H9 (cell line): ENCODE measurements at regions not wholly inside any gene's neighbourhood (a gene's known extent, or its start where the extent isn't known, plus 50 kb on each side); places are given as distances from the start of the nearest gene placed in this dataset.

Experiments
- DNase-seq: peaks from one replicate; pipeline ENCODE4 v3.0.0-alpha.2; 2017
- H2AFZ ChIP-seq: one replicate; pipeline ENCODE4 v1.6.1; 2013; ENCODE audit warnings: mild to moderate bottlenecking, low read length, control low read depth, moderate library complexity
- H2AK5ac ChIP-seq: 2 replicates; pipeline ENCODE4 v1.6.1; 2013; ENCODE audit warnings: low read length, control low read depth, mixed read lengths; ENCODE audit not compliant: insufficient read length
- H2BK120ac ChIP-seq: one replicate; pipeline ENCODE4 v1.6.1; 2013; ENCODE audit warnings: low read depth, mild to moderate bottlenecking, low read length, control low read depth, inconsistent platforms; ENCODE audit not compliant: poor library complexity, severe bottlenecking
- H2BK12ac ChIP-seq: 2 replicates; pipeline ENCODE4 v1.6.1; 2013; ENCODE audit warnings: low read length, control low read depth, mixed read lengths, low read depth; ENCODE audit not compliant: insufficient read length
- H2BK15ac ChIP-seq: 2 replicates; pipeline ENCODE4 v1.6.1; 2013; ENCODE audit warnings: low read depth, low read length, control low read depth
- H2BK20ac ChIP-seq: one replicate; pipeline ENCODE4 v1.6.1; 2013; ENCODE audit warnings: low read depth, mild to moderate bottlenecking, low read length, control low read depth, inconsistent platforms; ENCODE audit not compliant: poor library complexity, severe bottlenecking
- H2BK5ac ChIP-seq: 2 replicates; pipeline ENCODE4 v1.6.1; 2013; ENCODE audit warnings: low read length, control low read depth, mixed read lengths; ENCODE audit not compliant: insufficient read length
- H3K14ac ChIP-seq: 2 replicates; pipeline ENCODE4 v1.6.1; 2013; ENCODE audit warnings: low read length, control low read depth; ENCODE audit not compliant: insufficient read depth
- H3K18ac ChIP-seq: 2 replicates; pipeline ENCODE4 v1.6.1; 2013; ENCODE audit warnings: low read depth, mild to moderate bottlenecking, mixed read lengths, low read length, control low read depth; ENCODE audit not compliant: insufficient read length
- H3K23ac ChIP-seq: 2 replicates; pipeline ENCODE4 v1.6.1; 2013; ENCODE audit warnings: low read length, control low read depth, mixed read lengths, low read depth; ENCODE audit not compliant: insufficient read length
- H3K23me2 ChIP-seq: 2 replicates; pipeline ENCODE4 v1.6.1; 2013; ENCODE audit warnings: low read depth, mild to moderate bottlenecking, mixed read lengths, low read length, control low read depth; ENCODE audit not compliant: insufficient read length, poor library complexity, severe bottlenecking
- H3K27ac ChIP-seq: 2 replicates; pipeline ENCODE4 v1.5.1; 2013; ENCODE audit warnings: low read length, control low read depth, mixed read lengths, low read depth; ENCODE audit not compliant: insufficient read length
- H3K27me3 ChIP-seq: 2 replicates; pipeline ENCODE4 v1.6.1; 2013; ENCODE audit warnings: low read length, control low read depth, inconsistent platforms; ENCODE audit not compliant: insufficient read depth
- H3K4ac ChIP-seq: 2 replicates; pipeline ENCODE4 v1.6.1; 2013; ENCODE audit warnings: low read depth, mild to moderate bottlenecking, control low read depth, inconsistent platforms, low read length, moderate library complexity
- H3K4me1 ChIP-seq: 2 replicates; pipeline ENCODE4 v1.6.1; 2013; ENCODE audit warnings: low read length, control low read depth, inconsistent platforms; ENCODE audit not compliant: insufficient read depth
- H3K4me2 ChIP-seq: 2 replicates; pipeline ENCODE4 v1.6.1; 2013; ENCODE audit warnings: low read length, control low read depth, mixed read lengths; ENCODE audit not compliant: insufficient read length, insufficient read depth
- H3K56ac ChIP-seq: 2 replicates; pipeline ENCODE4 v1.6.1; 2013; ENCODE audit warnings: low read depth, mild to moderate bottlenecking, mixed read lengths, low read length, control low read depth; ENCODE audit not compliant: insufficient read length
- H3K79me1 ChIP-seq: 2 replicates; pipeline ENCODE4 v1.6.1; 2013; ENCODE audit warnings: low read depth, mild to moderate bottlenecking, moderate library complexity, low read length, control low read depth, inconsistent platforms; ENCODE audit not compliant: insufficient read depth, poor library complexity, severe bottlenecking
- H3K79me2 ChIP-seq: 2 replicates; pipeline ENCODE4 v1.6.1; 2013; ENCODE audit warnings: low read length, control low read depth, inconsistent platforms; ENCODE audit not compliant: insufficient read depth
- H3K9ac ChIP-seq: 2 replicates; pipeline ENCODE4 v1.6.1; 2013; ENCODE audit warnings: low read length, control low read depth, mixed read lengths; ENCODE audit not compliant: insufficient read length; ENCODE audit errors: extremely low read depth
- H3K9me3 ChIP-seq: one replicate; pipeline ENCODE4 v1.6.1; 2013; ENCODE audit warnings: low read depth, low read length, inconsistent platforms; ENCODE audit not compliant: control insufficient read depth
- H3T11ph ChIP-seq: one replicate; pipeline ENCODE4 v1.6.1; 2013; ENCODE audit warnings: mild to moderate bottlenecking, low read length, control low read depth, inconsistent platforms
- H4K20me1 ChIP-seq: one replicate; pipeline ENCODE4 v1.6.1; 2013; ENCODE audit not compliant: control insufficient read depth, insufficient read length, insufficient read depth
- H4K5ac ChIP-seq: 2 replicates; pipeline ENCODE4 v1.6.1; 2013; ENCODE audit warnings: low read depth, mild to moderate bottlenecking, mixed read lengths, low read length, control low read depth; ENCODE audit not compliant: insufficient read length
- H4K8ac ChIP-seq: replicated peaks from 2 replicates; pipeline ENCODE4 v1.6.1; 2013; ENCODE audit warnings: low read length, control low read depth, mixed read lengths, low read depth; ENCODE audit not compliant: insufficient read length
- H4K91ac ChIP-seq: 2 replicates; pipeline ENCODE4 v1.6.1; 2013; ENCODE audit warnings: low read depth, mild to moderate bottlenecking, moderate library complexity, mixed read lengths, low read length, control low read depth; ENCODE audit not compliant: insufficient read length
- H3K27ac Mint-ChIP-seq, 3 experiments: 2 replicates in 2 of 3; 3 replicates in 1 of 3; pipeline ENCODE4 v1.8.0; 2020 to 2021; ENCODE audit warnings: mixed read lengths in 3 of 3, mild to moderate bottlenecking in 1 of 3, moderate library complexity in 1 of 3
- H3K27me3 Mint-ChIP-seq: 2 replicates; pipeline ENCODE4 v1.8.0; 2021; ENCODE audit warnings: low read depth, mild to moderate bottlenecking, moderate library complexity, mixed read lengths
- H3K36me3 Mint-ChIP-seq, 3 experiments: 2 replicates in 2 of 3; 3 replicates in 1 of 3; pipeline ENCODE4 v1.8.0; 2020 to 2021; ENCODE audit warnings: low read depth in 3 of 3, mixed read lengths in 3 of 3; ENCODE audit not compliant: insufficient read depth in 1 of 3
- H3K4me1 Mint-ChIP-seq, 2 experiments: 2 replicates each; pipeline ENCODE4 v1.8.0; 2020; ENCODE audit warnings: mixed read lengths in 2 of 2
- H3K4me3 Mint-ChIP-seq, 2 experiments: 2 replicates in 1 of 2; 3 replicates in 1 of 2; pipeline ENCODE4 v1.8.0; 2020 to 2021; ENCODE audit warnings: mild to moderate bottlenecking in 2 of 2, mixed read lengths in 2 of 2, moderate library complexity in 1 of 2
- H3K9me3 Mint-ChIP-seq, 2 experiments: 2 replicates in 1 of 2; 3 replicates in 1 of 2; pipeline ENCODE4 v1.8.0; 2020; ENCODE audit warnings: mild to moderate bottlenecking in 2 of 2, mixed read lengths in 2 of 2, moderate library complexity in 1 of 2
- CTCF ChIP-seq: fragments of 200-600 bp; sonication (generic); conservative IDR thresholded peaks from 3 replicates; pipeline ENCODE4 v1.8.0; 2021; ENCODE audit warnings: antibody characterized with exemption, mild to moderate bottlenecking
- WGBS: extraction: QIAGEN DNeasy Blood & Tissue Kit; methylation state at CpG from one replicate; pipeline ENCODE4 v1.1.7; 2013; ENCODE audit warnings: missing lambda C conversion rate, low lambda C conversion rate, mixed read lengths; ENCODE audit not compliant: insufficient read length; ENCODE audit errors: extremely low coverage; 5-methylcytosine and 5-hydroxymethylcytosine counted together

- Mint-ChIP-seq H3K27me3 (no peaks in the 10 kb centered on the region), H3K9me3 (peaks cover 77 to 83% of the 10 kb centered on the region in 2 experiments)
- WGBS, result no CpG with 5 or more reads among the region's 2 CpGs
Observed at GRCh38 chrX:79231662-79232061, 87.2 kb downstream of the GPR174 start.

More at GRCh38 chrX:79231662-79232061, 87.2 kb downstream of the GPR174 start:
- no peak for TF ChIP-seq CTCF
- Histone ChIP-seq H3K27me3 (no peaks in the 10 kb centered on the region), H3K4me1 (no peaks in the 10 kb centered on the region), H2AK5ac (no peak overlapping the region), H3K23ac (no peak overlapping the region), H3K23me2 (no peaks in the 10 kb centered on the region), H3K4ac (no peak overlapping the region), H2BK120ac (no peak overlapping the region), H3T11ph (no peak overlapping the region), H4K91ac (no peak overlapping the region), H3K27ac (no peak overlapping the region), H3K79me2 (no peaks in the 10 kb centered on the region), H4K8ac (no peak overlapping the region), H2BK15ac (no peak overlapping the region), H3K9ac (no peak overlapping the region), H2BK12ac (no peak overlapping the region), H3K56ac (no peak overlapping the region), H4K20me1 (no peaks in the 10 kb centered on the region), H2BK20ac (no peak overlapping the region), H3K4me2 (no peak overlapping the region), H3K79me1 (no peaks in the 10 kb centered on the region), H3K14ac (no peak overlapping the region), H3K9me3 (peaks cover 19% of the 10 kb centered on the region), H2AFZ (no peak overlapping the region), H3K18ac (no peak overlapping the region), H4K5ac (no peak overlapping the region), H2BK5ac (no peak overlapping the region)
- Mint-ChIP-seq H3K4me3 (no peak overlapping the region), H3K27ac (no peak overlapping the region), H3K36me3 (peaks cover 0 to 4% (median 2%) of the 10 kb centered on the region in 3 experiments; a peak in 1 of 7 replicates), H3K4me1 (no peaks in the 10 kb centered on the region)
- DNase-seq, result no peak
